HEK293T (cell line): ENCODE measurements at regions not wholly inside any gene's neighbourhood (a gene's known extent, or its start where the extent isn't known, plus 50 kb on each side); places are given as distances from the start of the nearest gene placed in this dataset.

Source experiments
- ARNT ChIP-seq: fragments of 450-650 bp; IDR thresholded peaks from 2 replicates; pipeline ENCODE4 v1.6.1; 2017; ENCODE audit warnings: mild to moderate bottlenecking
- ELF4 ChIP-seq: fragments of 450-650 bp; IDR thresholded peaks from 2 replicates; pipeline ENCODE4 v1.6.1; 2017; ENCODE audit warnings: antibody characterized with exemption

- TF ChIP-seq ELF4 = no peak
- TF ChIP-seq ARNT = no peak
These were observed 776.6 kb downstream of the AMY1C start for GRCh38 chr1:104526158-104526795.
